ENCODE measurements at regions not wholly inside any gene's neighbourhood (a gene's known extent, or its start where the extent isn't known, plus 50 kb on each side); places are given as distances from the start of the nearest gene placed in this dataset.

DNA sequence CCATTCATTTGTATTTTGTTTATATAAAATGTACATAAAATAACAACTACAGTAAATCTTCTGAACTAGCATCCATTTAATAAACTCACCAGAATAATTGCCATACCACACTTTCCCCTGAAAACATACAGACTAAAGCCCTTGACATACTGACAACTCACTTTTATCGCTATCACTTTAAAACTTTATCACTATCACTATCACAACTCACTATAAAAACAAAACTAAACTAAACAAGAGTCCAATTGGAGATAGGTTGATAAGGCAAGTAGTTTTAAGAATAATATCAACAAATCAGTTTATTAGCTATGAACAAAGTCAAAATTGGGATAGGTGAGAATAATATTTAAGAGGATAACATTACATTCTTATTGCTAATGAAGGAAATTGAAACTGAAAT lies 108.9 kb downstream of the SLITRK6 start:
- TF ChIP-seq, protein P1, sequence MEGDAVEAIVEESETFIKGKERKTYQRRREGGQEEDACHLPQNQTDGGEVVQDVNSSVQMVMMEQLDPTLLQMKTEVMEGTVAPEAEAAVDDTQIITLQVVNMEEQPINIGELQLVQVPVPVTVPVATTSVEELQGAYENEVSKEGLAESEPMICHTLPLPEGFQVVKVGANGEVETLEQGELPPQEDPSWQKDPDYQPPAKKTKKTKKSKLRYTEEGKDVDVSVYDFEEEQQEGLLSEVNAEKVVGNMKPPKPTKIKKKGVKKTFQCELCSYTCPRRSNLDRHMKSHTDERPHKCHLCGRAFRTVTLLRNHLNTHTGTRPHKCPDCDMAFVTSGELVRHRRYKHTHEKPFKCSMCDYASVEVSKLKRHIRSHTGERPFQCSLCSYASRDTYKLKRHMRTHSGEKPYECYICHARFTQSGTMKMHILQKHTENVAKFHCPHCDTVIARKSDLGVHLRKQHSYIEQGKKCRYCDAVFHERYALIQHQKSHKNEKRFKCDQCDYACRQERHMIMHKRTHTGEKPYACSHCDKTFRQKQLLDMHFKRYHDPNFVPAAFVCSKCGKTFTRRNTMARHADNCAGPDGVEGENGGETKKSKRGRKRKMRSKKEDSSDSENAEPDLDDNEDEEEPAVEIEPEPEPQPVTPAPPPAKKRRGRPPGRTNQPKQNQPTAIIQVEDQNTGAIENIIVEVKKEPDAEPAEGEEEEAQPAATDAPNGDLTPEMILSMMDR (IDR thresholded peaks at IDR 0.05; ENCODE audit: insufficient read depth, low read depth, low read length), result no peak
- no peak for TF ChIP-seq EZH2 (IDR thresholded peaks at IDR 0.05; ENCODE audit: insufficient read depth, low read length)

Measured in astrocyte (in vitro differentiated cells and primary cell).